DND-41 (cell line): ENCODE measurements at regions not wholly inside any gene's neighbourhood (a gene's known extent, or its start where the extent isn't known, plus 50 kb on each side); places are given as distances from the start of the nearest gene placed in this dataset.

ENCODE experiments used
- ATAC-seq: fragments of 200-7000 bp; cut with Tn5 transposase; 3 replicates; pipeline ENCODE4 v1.9.1; 2021; ENCODE audit warnings: low read depth; ENCODE audit not compliant: insufficient read depth
- DNase-seq: peaks from one replicate; pipeline ENCODE4 v3.0.0-alpha.2; 2020
- H2AFZ ChIP-seq: 2 replicates; pipeline ENCODE4 v1.6.0; 2012; ENCODE audit warnings: low read depth, low read length
- H3K27ac ChIP-seq: 2 replicates; pipeline ENCODE4 v1.5.1; 2012; ENCODE audit warnings: low read length, inconsistent platforms
- H3K27me3 ChIP-seq: fragments of 200-600 bp; sonication (generic); 2 replicates; pipeline ENCODE4 v1.6.0; 2012; ENCODE audit warnings: low read length, mild to moderate bottlenecking, inconsistent platforms; ENCODE audit not compliant: insufficient read depth, poor library complexity
- H3K36me3 ChIP-seq: 2 replicates; pipeline ENCODE4 v1.5.1; 2012; ENCODE audit warnings: low read length, inconsistent platforms; ENCODE audit not compliant: insufficient read depth
- H3K4me1 ChIP-seq: 2 replicates; pipeline ENCODE4 v1.5.1; 2012; ENCODE audit warnings: mild to moderate bottlenecking, low read length; ENCODE audit not compliant: insufficient read depth
- H3K4me2 ChIP-seq: 2 replicates; pipeline ENCODE4 v1.6.0; 2012; ENCODE audit warnings: mild to moderate bottlenecking, moderate library complexity, low read length, inconsistent platforms; ENCODE audit not compliant: insufficient read depth
- H3K4me3 ChIP-seq, 2 experiments: fragments of 200-600 bp in 1 of 2; shearing (Covaris generic) in 1 of 2; 2 replicates each; pipeline ENCODE4 v1.5.1; 2012 to 2016; ENCODE audit warnings: inconsistent platforms in 2 of 2, low read length in 2 of 2, mild to moderate bottlenecking in 2 of 2, low read depth in 1 of 2, moderate library complexity in 1 of 2
- H3K79me2 ChIP-seq: 2 replicates; pipeline ENCODE4 v1.6.0; 2012; ENCODE audit warnings: low read length, inconsistent platforms; ENCODE audit not compliant: insufficient read depth
- H3K9ac ChIP-seq: 2 replicates; pipeline ENCODE4 v1.6.0; 2012; ENCODE audit warnings: low read depth, mild to moderate bottlenecking, inconsistent platforms, low read length, moderate library complexity
- H3K9me3 ChIP-seq: 2 replicates; pipeline ENCODE4 v1.5.1; 2012; ENCODE audit warnings: low read length, moderate library complexity, mild to moderate bottlenecking, inconsistent platforms; ENCODE audit not compliant: insufficient read depth, severe bottlenecking
- H4K20me1 ChIP-seq: 2 replicates; pipeline ENCODE4 v1.6.0; 2012; ENCODE audit warnings: low read length; ENCODE audit not compliant: insufficient read depth
- EZH2 ChIP-seq: IDR thresholded peaks from 3 replicates; pipeline ENCODE4 v1.6.1; 2012; ENCODE audit warnings: borderline replicate concordance, low read depth, mild to moderate bottlenecking, moderate library complexity, low read length, inconsistent platforms; ENCODE audit not compliant: severe bottlenecking
- TF ChIP-seq, protein P1 (sequence below): IDR thresholded peaks from 2 replicates; pipeline ENCODE4 v1.5.1; 2012; ENCODE audit warnings: borderline replicate concordance, low read length, moderate library complexity, mild to moderate bottlenecking; ENCODE audit not compliant: poor library complexity, severe bottlenecking; ENCODE audit errors: extremely low read depth

DNA sequence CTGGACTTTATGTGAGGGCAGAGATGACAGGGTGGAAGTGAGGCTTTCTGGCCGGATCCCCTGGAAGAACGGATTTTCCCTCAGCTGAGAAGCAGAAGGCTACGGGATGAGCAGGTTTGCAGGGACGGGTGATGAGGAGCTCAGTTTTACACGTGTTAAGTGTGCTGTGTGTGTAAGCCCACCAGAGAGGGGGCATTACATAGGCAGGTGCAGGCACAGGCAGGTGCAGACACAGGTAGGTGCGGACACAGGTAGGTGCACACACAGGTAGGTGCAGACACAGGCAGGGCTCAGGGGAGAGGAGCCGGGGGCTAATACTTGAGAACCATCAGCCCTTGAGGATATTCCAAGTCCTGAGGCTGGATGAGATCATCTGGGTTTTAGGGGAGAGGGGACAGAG, 107.7 kb downstream of the COPS8 start:
- TF ChIP-seq, protein P1, sequence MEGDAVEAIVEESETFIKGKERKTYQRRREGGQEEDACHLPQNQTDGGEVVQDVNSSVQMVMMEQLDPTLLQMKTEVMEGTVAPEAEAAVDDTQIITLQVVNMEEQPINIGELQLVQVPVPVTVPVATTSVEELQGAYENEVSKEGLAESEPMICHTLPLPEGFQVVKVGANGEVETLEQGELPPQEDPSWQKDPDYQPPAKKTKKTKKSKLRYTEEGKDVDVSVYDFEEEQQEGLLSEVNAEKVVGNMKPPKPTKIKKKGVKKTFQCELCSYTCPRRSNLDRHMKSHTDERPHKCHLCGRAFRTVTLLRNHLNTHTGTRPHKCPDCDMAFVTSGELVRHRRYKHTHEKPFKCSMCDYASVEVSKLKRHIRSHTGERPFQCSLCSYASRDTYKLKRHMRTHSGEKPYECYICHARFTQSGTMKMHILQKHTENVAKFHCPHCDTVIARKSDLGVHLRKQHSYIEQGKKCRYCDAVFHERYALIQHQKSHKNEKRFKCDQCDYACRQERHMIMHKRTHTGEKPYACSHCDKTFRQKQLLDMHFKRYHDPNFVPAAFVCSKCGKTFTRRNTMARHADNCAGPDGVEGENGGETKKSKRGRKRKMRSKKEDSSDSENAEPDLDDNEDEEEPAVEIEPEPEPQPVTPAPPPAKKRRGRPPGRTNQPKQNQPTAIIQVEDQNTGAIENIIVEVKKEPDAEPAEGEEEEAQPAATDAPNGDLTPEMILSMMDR: no peak
- TF ChIP-seq EZH2: no peak
- H3K27me3 ChIP-seq: no peaks in the 10 kb centered on the region
- H3K9ac ChIP-seq: no peak overlapping the region
- no peaks in the 10 kb centered on the region for H3K36me3 ChIP-seq
- H3K4me2 ChIP-seq: no peak overlapping the region
- no peak overlapping the region for H3K4me3 ChIP-seq
- DNase-seq (no peak), ATAC-seq (no peak)
- no peaks in the 10 kb centered on the region for H3K79me2 ChIP-seq
- no peak overlapping the region for H3K27ac ChIP-seq
- H4K20me1 ChIP-seq: no peaks in the 10 kb centered on the region; the same call in 1 of the 2 replicates
- no peaks in the 10 kb centered on the region for H3K9me3 ChIP-seq
- H3K4me1 ChIP-seq: no peaks in the 10 kb centered on the region
- no peak overlapping the region for H2AFZ ChIP-seq

DNA sequence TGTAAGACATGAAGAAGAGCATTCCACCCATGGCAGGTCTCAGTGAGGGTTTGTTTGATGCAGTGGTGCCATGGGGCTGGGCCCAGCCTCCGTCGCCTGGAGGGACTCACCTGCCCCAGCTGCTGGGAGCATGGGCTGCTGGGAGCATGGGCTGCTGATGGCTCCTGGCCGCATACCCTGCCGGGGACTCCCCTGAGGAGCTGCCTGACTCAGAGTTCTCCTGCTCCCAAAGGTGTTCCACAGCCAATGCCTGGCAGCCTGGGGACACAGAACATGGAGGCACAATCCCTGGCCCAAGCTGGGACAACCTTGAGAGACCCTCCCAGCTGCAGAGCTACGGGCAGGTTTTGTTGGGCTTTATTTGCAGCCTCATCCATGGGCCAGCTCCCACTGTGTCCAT, 108.4 kb downstream of the COPS8 start:
- no peak overlapping the region for H3K4me3 ChIP-seq
- no peak overlapping the region for H3K9ac ChIP-seq
- H2AFZ ChIP-seq: no peak overlapping the region
- no peaks in the 10 kb centered on the region for H3K27me3 ChIP-seq
- H3K4me1 ChIP-seq: no peaks in the 10 kb centered on the region
- TF ChIP-seq, protein P1: no peak
- no peak for TF ChIP-seq EZH2
- H3K27ac ChIP-seq: no peak overlapping the region
- no peaks in the 10 kb centered on the region for H3K9me3 ChIP-seq
- H4K20me1 ChIP-seq: no peaks in the 10 kb centered on the region; the same call in 1 of the 2 replicates
- DNase-seq (no peak), ATAC-seq (no peak)
- no peaks in the 10 kb centered on the region for H3K36me3 ChIP-seq
- no peak overlapping the region for H3K4me2 ChIP-seq
- no peaks in the 10 kb centered on the region for H3K79me2 ChIP-seq

DNA sequence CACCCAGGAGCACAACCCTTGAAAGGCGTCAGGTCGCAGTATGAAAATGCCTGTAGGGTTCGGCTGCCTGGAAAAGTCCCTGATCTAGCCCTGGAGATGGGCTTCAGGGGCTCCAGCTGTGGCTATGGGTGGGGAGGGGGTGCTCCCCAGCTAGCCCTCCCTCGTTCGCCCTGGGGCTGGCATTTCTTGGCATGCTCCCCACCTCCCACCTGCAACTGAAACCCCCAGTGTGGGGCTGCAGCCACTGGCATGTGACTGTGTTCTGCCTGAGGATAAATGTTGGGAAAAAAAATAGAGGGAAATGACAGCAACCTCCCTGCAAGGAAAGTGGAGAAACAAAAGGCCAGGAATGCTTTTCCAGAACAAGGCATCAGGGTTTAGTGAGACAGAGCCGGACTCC, 109.2 kb downstream of the COPS8 start:
- Histone ChIP-seq H3K36me3 (no peaks in the 10 kb centered on the region), H3K4me3 (no peak overlapping the region)

More for the DNA sequence above, 109.2 kb downstream of the COPS8 start:
- Histone ChIP-seq H3K27me3 (no peaks in the 10 kb centered on the region), H3K79me2 (no peaks in the 10 kb centered on the region), H3K4me1 (no peaks in the 10 kb centered on the region), H3K9me3 (no peaks in the 10 kb centered on the region), H3K9ac (no peak overlapping the region), H3K27ac (no peak overlapping the region), H2AFZ (no peak overlapping the region), H4K20me1 (no peaks in the 10 kb centered on the region; the same call in 1 of the 2 replicates), H3K4me2 (no peak overlapping the region)
- no peak for ATAC-seq
- no peak for DNase-seq
- TF ChIP-seq, protein P1: no peak
- no peak for TF ChIP-seq EZH2
